ENCODE measurements at regions not wholly inside any gene's neighbourhood (a gene's known extent, or its start where the extent isn't known, plus 50 kb on each side); places are given as distances from the start of the nearest gene placed in this dataset.

DNA sequence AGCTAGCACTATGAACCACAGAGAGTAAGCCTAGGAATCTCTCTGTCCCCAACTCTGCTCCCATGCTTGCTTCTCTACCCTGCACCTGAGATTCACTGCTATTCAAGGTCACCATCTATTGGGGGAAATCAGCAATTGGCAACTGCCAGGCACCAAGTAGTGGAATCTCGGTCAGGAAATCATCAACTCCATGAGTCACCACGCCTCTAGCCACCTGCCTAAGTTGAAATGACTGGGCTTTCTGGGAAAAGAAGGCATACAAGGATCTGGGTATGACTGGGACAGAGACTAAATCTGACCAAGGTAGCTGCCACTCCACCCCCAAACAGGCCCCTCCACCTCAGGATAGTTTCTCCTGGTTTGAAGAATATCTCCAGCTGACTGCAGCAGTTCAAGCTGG, 464.1 kb upstream of the CBLB start:
- TF ChIP-seq, protein P1, sequence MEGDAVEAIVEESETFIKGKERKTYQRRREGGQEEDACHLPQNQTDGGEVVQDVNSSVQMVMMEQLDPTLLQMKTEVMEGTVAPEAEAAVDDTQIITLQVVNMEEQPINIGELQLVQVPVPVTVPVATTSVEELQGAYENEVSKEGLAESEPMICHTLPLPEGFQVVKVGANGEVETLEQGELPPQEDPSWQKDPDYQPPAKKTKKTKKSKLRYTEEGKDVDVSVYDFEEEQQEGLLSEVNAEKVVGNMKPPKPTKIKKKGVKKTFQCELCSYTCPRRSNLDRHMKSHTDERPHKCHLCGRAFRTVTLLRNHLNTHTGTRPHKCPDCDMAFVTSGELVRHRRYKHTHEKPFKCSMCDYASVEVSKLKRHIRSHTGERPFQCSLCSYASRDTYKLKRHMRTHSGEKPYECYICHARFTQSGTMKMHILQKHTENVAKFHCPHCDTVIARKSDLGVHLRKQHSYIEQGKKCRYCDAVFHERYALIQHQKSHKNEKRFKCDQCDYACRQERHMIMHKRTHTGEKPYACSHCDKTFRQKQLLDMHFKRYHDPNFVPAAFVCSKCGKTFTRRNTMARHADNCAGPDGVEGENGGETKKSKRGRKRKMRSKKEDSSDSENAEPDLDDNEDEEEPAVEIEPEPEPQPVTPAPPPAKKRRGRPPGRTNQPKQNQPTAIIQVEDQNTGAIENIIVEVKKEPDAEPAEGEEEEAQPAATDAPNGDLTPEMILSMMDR (IDR thresholded peaks at IDR 0.05; ENCODE audit: low read length): no peak
- no peak for TF ChIP-seq EZH2 (IDR thresholded peaks at IDR 0.05; ENCODE audit: borderline replicate concordance, low read length)

Measured in OCI-LY1 (cell line).